Right lung (tissue), 2 donors: ENCODE measurements at regions not wholly inside any gene's neighbourhood (a gene's known extent, or its start where the extent isn't known, plus 50 kb on each side); places are given as distances from the start of the nearest gene placed in this dataset.

ENCODE experiments used
- DNase-seq, 2 donors: peaks; one replicate each; pipeline ENCODE4 v3.0.0-alpha.2; 2013

DNA sequence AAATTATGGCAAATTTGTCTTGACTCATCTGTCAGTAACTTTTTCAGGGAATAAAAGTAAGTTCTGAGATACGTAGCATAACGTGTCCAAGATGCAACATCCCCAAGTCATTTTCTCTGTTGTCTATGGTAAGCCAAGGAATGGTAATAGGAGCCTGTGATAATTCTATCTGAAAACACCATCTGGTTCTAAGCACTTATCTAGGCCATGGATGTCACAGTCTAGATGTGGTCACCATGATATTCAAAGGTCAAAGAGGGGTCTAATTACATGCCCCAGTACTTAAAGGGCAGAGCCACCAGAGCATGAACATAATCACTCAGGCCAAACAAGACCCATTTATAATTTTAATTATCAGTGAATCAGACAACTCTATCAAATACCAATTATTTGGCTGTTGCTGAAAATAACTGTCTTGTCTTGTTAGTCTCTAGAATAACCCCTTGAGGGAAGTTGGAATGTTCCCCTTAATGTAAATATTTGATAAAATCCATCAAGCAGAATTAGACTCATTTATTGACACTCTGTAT, 225.1 kb upstream of the MPPED2 start:
- DNase-seq = no peak

DNA sequence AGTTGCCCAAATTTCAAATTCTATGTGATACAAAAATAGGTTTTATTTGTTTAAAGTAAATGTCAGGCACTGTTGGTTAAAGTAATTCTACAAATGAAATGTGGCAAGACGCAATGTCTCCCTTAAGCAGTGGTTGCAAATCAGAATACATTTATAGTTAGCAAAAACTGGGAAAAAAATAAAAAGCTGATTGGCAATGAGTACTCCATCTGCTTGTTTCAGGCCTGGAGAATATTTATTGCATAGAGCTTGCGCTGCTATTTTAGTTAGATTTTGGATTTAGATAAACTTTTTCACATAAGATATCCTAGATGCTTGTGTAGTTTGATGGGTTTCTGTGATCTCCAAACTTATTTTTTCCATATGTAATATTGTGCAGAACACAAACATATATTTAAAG, 224.0 kb upstream of the MPPED2 start:
- no peak for DNase-seq

GRCh38 chr11:30801357-30801756, 215.2 kb upstream of the MPPED2 start:
- no peak for DNase-seq

- DNase-seq = no peak
Measured at GRCh38 chr11:30800904-30801303, 214.8 kb upstream of the MPPED2 start.

DNA sequence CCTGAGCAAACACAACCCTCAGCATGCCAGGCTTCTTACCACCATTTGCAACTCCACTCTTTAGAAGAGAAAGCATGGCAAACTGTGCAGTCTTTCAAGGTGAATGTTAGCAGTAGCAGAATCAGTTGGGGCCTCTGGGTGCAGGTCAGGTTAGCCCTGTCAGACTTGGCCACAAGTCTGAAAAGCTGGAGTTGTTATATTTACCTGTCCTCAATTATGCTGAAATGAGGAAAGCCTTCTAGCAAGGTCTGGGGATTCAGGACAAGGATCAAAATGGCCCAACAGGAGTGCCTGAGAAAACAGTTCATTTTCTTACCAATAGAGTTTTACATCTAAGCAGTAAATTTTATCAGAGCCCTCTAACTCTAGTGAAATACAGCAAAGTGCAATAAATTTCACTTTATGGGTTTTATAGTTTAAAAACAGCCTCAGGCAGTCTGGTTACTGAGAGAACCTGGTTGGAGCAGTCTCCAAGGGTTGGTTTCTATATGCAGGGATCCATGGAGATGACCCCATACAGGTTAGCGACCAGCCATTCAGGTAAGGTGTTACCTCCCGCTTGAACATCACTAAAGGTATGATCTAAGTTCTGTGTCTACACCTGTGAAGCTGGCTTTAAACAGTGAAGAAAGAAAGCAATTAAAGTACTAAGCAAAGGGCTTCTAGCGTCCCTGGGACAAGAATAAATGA, 212.5 kb upstream of the MPPED2 start:
- DNase-seq = no peak

GRCh38 chr11:30789270-30789669, 203.1 kb upstream of the MPPED2 start:
- no peak for DNase-seq

DNA sequence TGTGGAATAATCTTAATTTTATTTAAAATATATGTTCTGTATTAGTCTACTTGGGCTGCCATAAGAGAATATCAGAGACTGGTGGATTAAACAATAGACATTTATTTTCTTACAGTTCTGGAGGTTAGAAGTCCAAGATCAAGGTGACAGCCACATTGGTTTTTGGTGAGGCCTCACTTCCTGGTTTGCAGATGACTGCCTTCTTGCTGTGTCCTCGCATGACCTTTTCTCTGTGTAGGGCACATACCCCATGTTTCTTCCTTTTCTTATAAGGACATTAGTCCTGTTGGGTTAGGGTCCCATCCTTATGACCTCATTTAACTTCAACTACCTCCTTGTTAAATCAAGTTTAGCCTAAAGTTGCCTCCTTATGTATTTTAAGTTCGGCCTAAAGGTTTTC, 202.7 kb upstream of the MPPED2 start:
- no peak for DNase-seq

GRCh38 chr11:30786256-30787110, 200.3 kb upstream of the MPPED2 start:
- DNase-seq = peak; percentile 35 to 47

DNA sequence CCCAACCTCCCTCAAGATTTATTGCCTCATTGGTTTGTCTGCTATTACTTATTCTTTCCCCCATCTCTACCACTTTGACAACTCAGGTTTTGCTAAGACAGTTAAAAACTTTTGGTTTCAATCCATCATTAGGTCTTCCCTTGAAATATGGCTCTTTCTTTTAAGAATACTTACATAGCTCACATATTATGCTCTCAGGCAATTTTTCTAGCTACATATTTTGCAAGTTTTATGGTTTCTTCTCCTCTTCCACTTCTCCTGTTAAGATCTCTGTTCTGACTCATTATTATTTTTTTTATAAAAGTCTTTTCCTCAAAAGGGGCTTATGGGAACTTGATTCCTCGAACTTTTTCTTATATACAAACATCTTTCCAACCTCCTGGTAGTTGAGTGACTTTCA, 192.4 kb upstream of the MPPED2 start:
- DNase-seq = no peak

DNA sequence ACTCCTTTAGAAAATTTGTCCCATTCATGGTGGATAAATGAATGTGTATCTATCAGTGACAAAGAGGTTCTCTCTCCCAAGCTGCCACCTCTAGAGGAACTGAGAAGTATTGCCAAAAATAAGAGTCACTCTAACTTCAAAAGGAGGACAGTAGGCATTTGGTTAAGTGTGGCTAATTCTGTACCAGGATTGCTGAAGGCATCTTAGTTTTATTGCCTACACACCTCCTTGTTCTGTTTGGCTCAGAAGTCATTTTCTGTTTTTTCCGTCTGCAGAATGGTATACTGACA, 189.0 kb upstream of the MPPED2 start:
- DNase-seq = no peak

DNA sequence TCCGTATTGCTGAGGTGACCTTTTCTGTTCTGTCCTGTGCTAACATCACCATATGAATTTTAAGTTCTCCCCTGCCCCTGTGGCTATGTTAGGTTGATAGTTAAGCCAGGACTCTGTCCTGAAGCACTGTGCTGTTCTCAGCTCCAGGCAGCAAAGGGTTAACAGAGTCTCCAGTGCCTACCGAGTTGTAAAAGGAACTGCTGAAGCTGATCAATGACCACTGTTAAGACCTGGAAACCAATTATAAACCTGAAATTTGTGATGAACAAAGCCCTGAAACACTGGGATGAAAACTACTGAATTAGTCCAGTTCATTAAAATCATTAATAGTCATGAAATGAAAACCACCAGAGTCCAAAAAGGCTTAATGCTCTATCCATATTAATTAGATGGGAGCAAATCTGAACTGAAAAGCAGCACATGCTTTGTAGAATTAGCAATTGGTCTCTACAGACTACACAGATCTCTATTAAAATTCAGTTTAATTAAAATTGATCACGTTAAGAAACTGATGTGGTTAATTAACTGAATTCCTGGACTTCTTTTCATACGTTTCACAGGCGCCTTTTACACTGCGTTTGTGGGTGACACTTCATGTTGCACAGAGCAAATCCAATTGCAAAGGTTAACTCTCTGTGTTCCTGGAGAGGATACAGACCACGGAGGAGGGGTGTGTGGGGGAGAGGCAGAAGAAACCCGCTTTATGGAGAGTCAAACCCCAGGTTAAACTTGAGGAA, 188.5 kb upstream of the MPPED2 start:
- DNase-seq = no peak

GRCh38 chr11:30772908-30773307, 186.8 kb upstream of the MPPED2 start:
- no peak for DNase-seq

DNA sequence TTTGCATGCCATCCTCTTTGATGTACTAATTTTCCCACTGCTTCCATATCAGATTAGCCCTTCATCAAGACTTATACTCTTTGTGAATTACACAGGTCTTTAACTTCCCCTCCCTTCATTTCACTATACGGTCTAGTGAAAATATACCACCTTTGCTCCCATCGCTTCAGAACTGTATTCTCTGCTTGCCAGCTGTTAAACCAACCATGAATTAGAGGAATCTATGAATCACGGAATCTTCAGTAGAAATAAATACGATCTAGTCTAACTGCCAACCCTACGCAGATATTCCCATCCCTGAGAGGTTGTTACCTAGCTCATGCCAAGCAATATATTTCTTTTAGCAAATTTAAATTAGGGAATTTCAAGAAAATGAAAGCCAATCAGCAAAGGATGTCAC, 177.8 kb upstream of the MPPED2 start:
- DNase-seq = no peak

DNA sequence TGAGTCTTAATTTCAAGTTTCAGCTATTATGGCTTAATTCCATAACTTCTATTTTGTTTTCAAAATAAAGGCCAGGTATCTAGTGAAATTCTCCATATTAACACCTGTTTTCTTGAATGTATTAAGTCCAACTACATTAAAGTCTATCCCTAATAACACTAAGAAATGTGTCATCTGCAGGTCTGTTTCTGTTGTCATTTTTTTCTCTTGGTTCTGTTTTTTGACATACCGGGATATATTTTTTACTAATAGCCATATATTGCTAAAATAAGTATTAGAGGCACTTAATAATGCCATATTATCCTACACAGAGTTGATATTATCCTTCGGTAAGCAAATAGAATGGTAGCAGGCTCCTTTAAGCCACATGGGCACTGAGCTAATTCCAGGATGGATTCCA, 176.0 kb upstream of the MPPED2 start:
- no peak for DNase-seq

DNA sequence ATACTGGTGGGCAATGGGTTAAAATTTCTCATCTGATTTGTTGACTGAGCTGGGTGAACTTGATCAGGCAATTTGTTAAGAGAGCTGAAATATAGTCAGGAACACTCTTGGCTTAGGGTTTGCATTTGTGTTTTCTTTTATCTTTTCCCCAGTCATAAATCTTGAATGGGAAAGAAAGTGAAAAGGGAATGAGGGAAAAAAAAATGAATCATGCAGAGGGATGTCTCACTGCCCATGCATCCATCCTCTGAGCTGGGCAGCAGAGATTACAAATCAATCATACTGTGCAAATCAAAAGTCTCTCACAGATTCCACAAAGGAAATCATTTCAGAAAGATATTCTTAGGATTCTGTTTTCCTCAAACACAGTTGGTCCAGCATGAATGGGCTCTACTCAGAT, 174.2 kb upstream of the MPPED2 start:
- DNase-seq = no peak

DNA sequence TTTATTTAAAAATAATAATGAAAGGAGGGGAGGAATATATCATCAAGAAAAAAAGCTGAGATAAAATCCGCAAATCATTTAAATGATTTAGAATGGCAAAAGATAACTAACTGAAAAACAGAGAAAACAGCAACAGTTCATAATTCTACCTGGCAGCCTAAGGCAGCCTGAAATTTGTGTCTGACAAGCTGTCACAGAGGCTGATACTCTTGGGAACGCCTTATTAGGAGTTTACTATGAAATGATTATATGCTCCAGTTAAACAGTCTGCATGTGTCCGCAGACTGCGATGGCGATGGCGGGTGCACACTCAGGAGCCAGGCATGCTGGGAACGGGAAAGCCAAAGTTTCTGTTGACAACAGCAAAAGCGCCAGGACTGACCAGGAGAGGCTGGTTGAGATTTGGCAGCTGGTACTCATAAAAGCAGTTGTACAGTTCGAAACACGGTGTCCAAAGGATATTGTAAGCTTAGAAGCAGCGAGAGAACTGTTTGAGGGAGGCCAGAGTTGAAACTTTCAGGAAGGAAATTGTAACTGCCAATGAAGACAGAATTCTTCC, 172.9 kb upstream of the MPPED2 start:
- no peak for DNase-seq

GRCh38 chr11:30758518-30758917, 172.4 kb upstream of the MPPED2 start:
- DNase-seq = no peak

DNA sequence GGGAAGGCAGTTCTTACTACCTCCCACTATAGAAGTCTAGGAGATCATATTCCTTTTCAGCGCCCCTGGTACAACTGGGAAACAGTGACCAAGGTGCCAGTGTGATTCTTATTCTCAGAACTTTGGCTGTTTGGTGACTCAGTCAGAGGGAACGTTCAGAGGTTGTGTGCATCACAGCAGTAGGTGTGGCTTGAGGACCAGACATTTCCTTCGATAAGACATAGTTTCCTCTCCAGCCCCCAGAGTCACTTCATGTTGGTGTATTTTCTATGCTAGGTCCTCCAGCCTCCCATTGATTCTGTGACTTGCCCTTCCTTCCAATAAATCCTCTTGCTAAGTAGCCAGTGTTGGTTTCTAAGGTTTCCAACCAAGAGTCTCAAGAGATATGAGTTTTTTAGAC, 171.9 kb upstream of the MPPED2 start:
- no peak for DNase-seq

GRCh38 chr11:30753994-30754393, 167.8 kb upstream of the MPPED2 start:
- no peak for DNase-seq

GRCh38 chr11:30753504-30753903, 167.4 kb upstream of the MPPED2 start:
- no peak for DNase-seq

DNA sequence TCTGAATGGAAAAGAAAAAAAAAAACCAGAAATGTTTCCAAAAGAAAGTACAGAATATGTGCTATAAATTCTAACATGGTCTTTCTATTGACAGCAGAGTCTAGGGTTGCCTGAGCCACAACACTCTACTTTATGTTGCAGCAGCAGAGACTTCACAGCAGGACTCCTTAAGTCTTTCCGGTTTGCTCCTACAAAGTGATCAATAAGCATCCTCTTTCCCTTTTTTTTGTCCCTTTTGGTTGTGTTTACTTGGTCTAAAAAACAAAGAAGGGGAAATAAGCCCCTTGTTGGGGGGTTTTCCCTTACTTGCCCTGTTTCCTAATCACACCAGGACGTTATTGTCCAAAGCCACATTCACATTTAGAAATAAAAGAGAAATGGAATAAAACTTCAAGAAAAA, 163.1 kb upstream of the MPPED2 start:
- no peak for DNase-seq

DNA sequence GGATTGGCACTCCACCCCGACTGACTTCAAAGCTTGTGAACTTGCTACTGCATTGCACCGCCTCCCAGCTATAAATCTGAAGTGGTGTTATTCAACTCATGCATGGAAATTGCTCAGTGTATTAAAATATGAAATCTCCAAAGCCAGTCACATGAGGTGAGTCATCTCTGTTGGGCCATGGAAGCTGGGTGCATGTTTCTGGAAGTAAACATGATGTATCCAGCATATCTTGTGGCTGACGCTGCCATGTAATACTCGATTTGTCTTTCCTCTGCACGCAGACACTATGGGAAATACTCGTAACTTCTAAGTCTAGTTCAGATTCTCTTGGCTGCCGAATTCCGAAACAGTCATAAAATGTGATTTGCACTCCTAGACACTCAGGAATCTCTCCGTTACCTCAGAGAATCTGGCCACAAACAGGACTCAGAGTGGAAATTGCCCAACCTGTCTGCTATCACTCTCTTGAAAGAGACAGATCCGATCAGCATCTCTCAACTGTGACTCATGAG, 154.9 kb upstream of the MPPED2 start:
- DNase-seq = no peak
